Activated CD8-positive, alpha-beta memory T cell treated with anti-CD3 and anti-CD28 coated beads for 1 hour (primary cell): ENCODE measurements at regions not wholly inside any gene's neighbourhood (a gene's known extent, or its start where the extent isn't known, plus 50 kb on each side); places are given as distances from the start of the nearest gene placed in this dataset.
"Not testable (repeated sequence)": the region's sequence is repeated elsewhere in the genome, so short reads cannot be mapped to it uniquely, and the experiment has no call there.

ENCODE experiments used
- DNase-seq, 2 donors: peaks; one replicate each; pipeline ENCODE4 v3.0.0-alpha.2; 2020; ENCODE audit warnings: low read depth in 1 of 2; ENCODE audit errors: extremely low read depth in 1 of 2

GRCh38 chr9:65397763-65398719 lies 113.0 kb upstream of the FOXD4L5 start:
- DNase-seq = not testable (repeated sequence)

GRCh38 chr9:65397226-65397625 lies 112.2 kb upstream of the FOXD4L5 start:
- DNase-seq = not testable (repeated sequence)

GRCh38 chr9:65396601-65397000 lies 111.6 kb upstream of the FOXD4L5 start:
- DNase-seq = not testable (repeated sequence)

- DNase-seq = not testable (repeated sequence)
These were observed 110.8 kb upstream of the FOXD4L5 start for GRCh38 chr9:65395789-65396188.

GRCh38 chr9:65395121-65395520 lies 110.1 kb upstream of the FOXD4L5 start:
- DNase-seq = not testable (repeated sequence)

GRCh38 chr9:65393111-65393810 lies 108.3 kb upstream of the FOXD4L5 start:
- not testable (repeated sequence) for DNase-seq

GRCh38 chr9:65392611-65393010 lies 107.6 kb upstream of the FOXD4L5 start:
- DNase-seq = not testable (repeated sequence)

GRCh38 chr9:65389710-65390109 lies 104.7 kb upstream of the FOXD4L5 start:
- not testable (repeated sequence) for DNase-seq

- DNase-seq = not testable (repeated sequence)
These were observed 104.2 kb upstream of the FOXD4L5 start for GRCh38 chr9:65389216-65389615.

- peak; percentile 36 to 63 for DNase-seq
These were observed 101.7 kb upstream of the FOXD4L5 start for GRCh38 chr9:65386699-65387098.

GRCh38 chr9:65386191-65386590 lies 101.2 kb upstream of the FOXD4L5 start:
- DNase-seq = not testable (repeated sequence)

GRCh38 chr9:65385655-65386024 lies 100.6 kb upstream of the FOXD4L5 start:
- DNase-seq = not testable (repeated sequence)

GRCh38 chr9:65384759-65385654 lies 100.0 kb upstream of the FOXD4L5 start:
- DNase-seq = not testable (repeated sequence)

GRCh38 chr9:65384066-65384465 lies 99.1 kb upstream of the FOXD4L5 start:
- DNase-seq = not testable (repeated sequence)

GRCh38 chr9:65383646-65384045 lies 98.6 kb upstream of the FOXD4L5 start:
- not testable (repeated sequence) for DNase-seq

- DNase-seq = not testable (repeated sequence)
These were observed 97.8 kb upstream of the FOXD4L5 start for GRCh38 chr9:65382701-65383318.
